Fibroblast of peridontal ligament (primary cell): ENCODE measurements at regions not wholly inside any gene's neighbourhood (a gene's known extent, or its start where the extent isn't known, plus 50 kb on each side); places are given as distances from the start of the nearest gene placed in this dataset.
A peak's percentile ranks its signal among the peaks of the same experiment; 100 is the strongest.

Experiments used
- DNase-seq: peaks from one replicate; pipeline ENCODE4 v3.0.0-alpha.2; 2010; ENCODE audit errors: extremely low read depth

GRCh38 chr1:188269956-188270355 lies 1441.2 kb downstream of the PLA2G4A start:
- no peak for DNase-seq

GRCh38 chr1:188270497-188270896 lies 1441.7 kb downstream of the PLA2G4A start:
- no peak for DNase-seq

- DNase-seq: no peak
Measured at GRCh38 chr1:188277771-188278170, 1449.0 kb downstream of the PLA2G4A start.

- DNase-seq: peak; percentile 64
Measured at GRCh38 chr1:188281921-188282320, 1453.2 kb downstream of the PLA2G4A start.

- no peak for DNase-seq
Measured at GRCh38 chr1:188295157-188295556, 1466.4 kb downstream of the PLA2G4A start.

- no peak for DNase-seq
Measured at GRCh38 chr1:188302746-188303145, 1474.0 kb downstream of the PLA2G4A start.

GRCh38 chr1:188314557-188315137 lies 1485.9 kb downstream of the PLA2G4A start:
- peak; percentile 10 for DNase-seq

GRCh38 chr1:188317894-188318293 lies 1489.1 kb downstream of the PLA2G4A start:
- DNase-seq: no peak

- DNase-seq: no peak
Measured at GRCh38 chr1:188325211-188325610, 1496.5 kb downstream of the PLA2G4A start.

- no peak for DNase-seq
Measured at GRCh38 chr1:188343914-188344313, 1515.2 kb downstream of the PLA2G4A start.

GRCh38 chr1:188350104-188350503 lies 1521.4 kb downstream of the PLA2G4A start:
- no peak for DNase-seq

GRCh38 chr1:188355082-188355481 lies 1526.3 kb downstream of the PLA2G4A start:
- DNase-seq: no peak

- DNase-seq: no peak
Measured at GRCh38 chr1:188355847-188356246, 1527.1 kb downstream of the PLA2G4A start.

GRCh38 chr1:188359315-188359714 lies 1530.6 kb downstream of the PLA2G4A start:
- DNase-seq: no peak

GRCh38 chr1:188363943-188364342 lies 1535.2 kb downstream of the PLA2G4A start:
- DNase-seq: peak; percentile 6

GRCh38 chr1:188364927-188365449 lies 1536.2 kb downstream of the PLA2G4A start:
- no peak for DNase-seq

- DNase-seq: peak; percentile 12
Measured at GRCh38 chr1:188365874-188366273, 1537.1 kb downstream of the PLA2G4A start.

GRCh38 chr1:188367661-188368060 lies 1538.9 kb downstream of the PLA2G4A start:
- no peak for DNase-seq

- DNase-seq: no peak
Measured at GRCh38 chr1:188371295-188371806, 1542.6 kb downstream of the PLA2G4A start.

GRCh38 chr1:188372821-188373220 lies 1544.1 kb downstream of the PLA2G4A start:
- DNase-seq: no peak

- DNase-seq: no peak
Measured at GRCh38 chr1:188382851-188383250, 1554.1 kb downstream of the PLA2G4A start.

- peak; percentile 31 for DNase-seq
Measured at GRCh38 chr1:188386161-188386560, 1557.4 kb downstream of the PLA2G4A start.

- no peak for DNase-seq
Measured at GRCh38 chr1:188386666-188387065, 1557.9 kb downstream of the PLA2G4A start.

GRCh38 chr1:188394677-188395076 lies 1565.9 kb downstream of the PLA2G4A start:
- DNase-seq: no peak
